ENCODE measurements at regions not wholly inside any gene's neighbourhood (a gene's known extent, or its start where the extent isn't known, plus 50 kb on each side); places are given as distances from the start of the nearest gene placed in this dataset.

- Histone ChIP-seq H4K20me1 (ENCODE audit: insufficient read depth) (no peaks in the 10 kb centered on the region), H3K36me3 (ENCODE audit: insufficient read depth) (no peaks in the 10 kb centered on the region), H3K4me3 (IDR thresholded peaks at IDR 0.05; ENCODE audit: insufficient read depth, low read depth, low read length) (no peak overlapping the region), H2AFZ (ENCODE audit: low read depth) (no peak overlapping the region), H3K4me1 (ENCODE audit: low read depth, poor library complexity, severe bottlenecking) (peaks cover 31% of the 10 kb centered on the region), H3K27me3 (ENCODE audit: insufficient read depth, low read depth) (no peaks in the 10 kb centered on the region), H3K27ac (no peak overlapping the region), H3K4me2 (no peak overlapping the region), H3K79me2 (ENCODE audit: insufficient read depth, low read depth) (no peaks in the 10 kb centered on the region), H3K9ac (no peak overlapping the region)
- no peak for TF ChIP-seq CTCF (conservative IDR thresholded peaks at IDR 0.05; ENCODE audit: low read depth, low read length)
Observed at GRCh38 chr6:44665143-44665542, 277.6 kb downstream of the CDC5L start.

- no peak for TF ChIP-seq CTCF (conservative IDR thresholded peaks at IDR 0.05; ENCODE audit: low read depth, low read length)
- H3K36me3 ChIP-seq (ENCODE audit: insufficient read depth): no peaks in the 10 kb centered on the region
- peaks cover 31% of the 10 kb centered on the region for H3K4me1 ChIP-seq (ENCODE audit: low read depth, poor library complexity, severe bottlenecking)
Observed at GRCh38 chr6:44665683-44666082, 278.2 kb downstream of the CDC5L start.

GRCh38 chr6:44666324-44666723 lies 278.8 kb downstream of the CDC5L start:
- H3K27ac ChIP-seq: no peak overlapping the region
- H3K4me2 ChIP-seq: no peak overlapping the region

More at GRCh38 chr6:44665683-44666082, 278.2 kb downstream of the CDC5L start:
- Histone ChIP-seq H3K9ac (no peak overlapping the region), H3K27ac (no peak overlapping the region), H3K4me2 (no peak overlapping the region), H4K20me1 (ENCODE audit: insufficient read depth) (no peaks in the 10 kb centered on the region), H3K27me3 (ENCODE audit: insufficient read depth, low read depth) (no peaks in the 10 kb centered on the region), H2AFZ (ENCODE audit: low read depth) (no peak overlapping the region), H3K4me3 (IDR thresholded peaks at IDR 0.05; ENCODE audit: insufficient read depth, low read depth, low read length) (no peak overlapping the region), H3K79me2 (ENCODE audit: insufficient read depth, low read depth) (no peaks in the 10 kb centered on the region)

GRCh38 chr6:44667226-44667625 lies 279.7 kb downstream of the CDC5L start:
- H3K4me3 ChIP-seq (IDR thresholded peaks at IDR 0.05; ENCODE audit: insufficient read depth, low read depth, low read length): no peak overlapping the region
- no peak overlapping the region for H3K9ac ChIP-seq
- TF ChIP-seq CTCF (conservative IDR thresholded peaks at IDR 0.05; ENCODE audit: low read depth, low read length): no peak
- H3K4me1 ChIP-seq (ENCODE audit: low read depth, poor library complexity, severe bottlenecking): peaks cover 16% of the 10 kb centered on the region
- no peaks in the 10 kb centered on the region for H3K79me2 ChIP-seq (ENCODE audit: insufficient read depth, low read depth)
- H3K36me3 ChIP-seq (ENCODE audit: insufficient read depth): no peaks in the 10 kb centered on the region
- no peaks in the 10 kb centered on the region for H4K20me1 ChIP-seq (ENCODE audit: insufficient read depth)
- no peak overlapping the region for H3K27ac ChIP-seq
- H3K4me2 ChIP-seq: no peak overlapping the region
- H3K27me3 ChIP-seq (ENCODE audit: insufficient read depth, low read depth): no peaks in the 10 kb centered on the region
- H2AFZ ChIP-seq (ENCODE audit: low read depth): no peak overlapping the region

More at GRCh38 chr6:44666324-44666723, 278.8 kb downstream of the CDC5L start:
- no peaks in the 10 kb centered on the region for H3K36me3 ChIP-seq (ENCODE audit: insufficient read depth)
- peaks cover 25% of the 10 kb centered on the region for H3K4me1 ChIP-seq (ENCODE audit: low read depth, poor library complexity, severe bottlenecking)
- H2AFZ ChIP-seq (ENCODE audit: low read depth): no peak overlapping the region
- H3K27me3 ChIP-seq (ENCODE audit: insufficient read depth, low read depth): no peaks in the 10 kb centered on the region
- no peaks in the 10 kb centered on the region for H3K79me2 ChIP-seq (ENCODE audit: insufficient read depth, low read depth)
- H3K9ac ChIP-seq: no peak overlapping the region
- TF ChIP-seq CTCF (conservative IDR thresholded peaks at IDR 0.05; ENCODE audit: low read depth, low read length): no peak
- no peak overlapping the region for H3K4me3 ChIP-seq (IDR thresholded peaks at IDR 0.05; ENCODE audit: insufficient read depth, low read depth, low read length)
- H4K20me1 ChIP-seq (ENCODE audit: insufficient read depth): no peaks in the 10 kb centered on the region

Measured in KMS-11 (cell line).